Right lung (tissue), 2 donors: ENCODE measurements at regions not wholly inside any gene's neighbourhood (a gene's known extent, or its start where the extent isn't known, plus 50 kb on each side); places are given as distances from the start of the nearest gene placed in this dataset.
A peak's percentile ranks its signal among the peaks of the same experiment; 100 is the strongest.

Experiments
- DNase-seq, 2 donors: peaks; one replicate each; pipeline ENCODE4 v3.0.0-alpha.2; 2013

DNA sequence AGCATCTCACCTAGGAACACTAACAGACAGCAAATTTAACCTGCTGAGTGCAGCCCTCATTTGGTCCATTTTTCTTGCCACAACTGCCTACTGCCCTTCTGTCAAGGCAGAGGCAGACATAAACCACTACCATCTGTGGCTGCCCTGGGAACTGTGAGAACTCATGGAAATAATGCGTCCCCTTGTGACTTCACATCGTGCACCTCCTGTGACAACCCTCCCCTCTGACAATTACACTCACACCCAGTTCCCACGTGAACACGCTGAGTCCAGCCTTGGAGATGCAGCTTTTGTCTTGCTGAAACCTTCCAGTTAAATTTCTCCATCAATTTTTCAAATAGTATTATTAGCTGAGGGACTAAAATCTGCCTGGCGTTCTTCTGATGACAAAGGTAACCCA is 193.1 kb upstream of the KLF14 start:
- no peak for DNase-seq

DNA sequence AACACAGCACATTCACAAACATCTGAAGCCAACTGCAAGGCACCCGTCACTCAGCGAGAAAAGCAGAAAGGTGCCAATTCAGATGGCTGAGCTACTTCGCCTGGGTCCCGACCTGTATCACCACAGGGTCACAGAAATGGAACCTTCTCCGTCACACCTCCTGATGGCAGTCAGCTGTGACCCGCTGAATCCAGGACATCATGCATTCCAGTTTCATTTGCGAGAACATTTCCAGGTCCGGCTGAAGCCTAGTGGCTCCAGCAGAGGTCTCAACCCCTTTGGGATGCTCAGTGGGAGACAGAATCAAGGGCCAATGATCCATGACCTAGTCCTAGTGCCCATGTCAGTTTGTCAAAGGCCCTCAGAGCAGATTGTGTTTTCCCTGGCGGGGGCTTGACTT is 193.6 kb upstream of the KLF14 start:
- DNase-seq, result no peak

DNA sequence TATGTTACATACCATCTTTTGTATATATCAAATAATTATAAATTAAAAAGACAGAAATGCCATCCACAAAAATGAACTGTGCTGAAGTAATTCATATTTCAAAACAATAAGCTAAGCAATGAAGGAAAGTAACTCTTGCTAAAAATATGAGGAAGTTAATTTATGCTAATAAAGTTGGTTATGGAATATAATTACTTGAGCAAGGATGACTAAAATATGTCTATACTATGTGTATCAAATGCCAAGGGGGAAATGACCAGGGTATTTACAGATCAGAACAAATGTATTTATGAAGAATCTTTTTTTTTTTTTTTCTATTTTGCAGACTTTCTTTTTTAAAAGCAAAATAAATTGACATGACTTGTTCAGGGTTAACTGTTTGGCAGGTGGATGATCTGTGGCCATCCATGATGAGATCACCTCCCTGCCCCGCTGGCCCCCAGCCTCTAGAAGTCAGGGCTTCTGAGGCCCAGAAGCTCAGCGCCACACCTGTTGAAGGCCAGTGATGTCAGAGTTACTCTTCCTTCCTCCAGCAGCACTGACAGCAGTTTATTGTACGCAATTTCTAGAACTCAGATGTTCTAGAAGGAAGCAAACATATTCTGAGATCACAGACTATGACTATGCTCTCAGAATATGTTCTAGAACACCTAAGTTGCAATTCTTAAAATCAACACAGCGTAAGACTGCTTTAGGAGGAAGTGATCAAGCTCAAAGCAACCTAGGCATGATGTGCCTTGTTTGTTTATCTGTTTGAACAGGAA is 196.1 kb upstream of the KLF14 start:
- no peak for DNase-seq

DNA sequence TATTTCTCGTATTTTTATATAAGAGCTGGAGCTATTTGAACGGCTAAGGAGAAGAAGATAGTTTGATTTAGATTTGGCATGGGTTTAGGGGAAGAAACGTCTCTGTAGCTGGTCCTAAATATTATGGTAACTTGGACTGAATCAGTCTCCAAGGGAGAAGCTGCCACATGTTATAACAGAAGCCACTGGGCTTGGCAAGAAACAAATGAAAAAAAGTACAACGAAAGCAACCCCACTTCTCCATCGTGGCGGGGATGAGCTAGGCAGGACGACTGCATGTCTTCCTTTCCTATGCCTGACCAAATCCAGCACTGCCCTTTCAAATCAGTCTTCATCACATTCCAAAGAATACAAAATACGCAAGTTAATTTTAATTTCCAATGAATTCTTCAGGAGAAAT is 196.7 kb upstream of the KLF14 start:
- no peak for DNase-seq

DNA sequence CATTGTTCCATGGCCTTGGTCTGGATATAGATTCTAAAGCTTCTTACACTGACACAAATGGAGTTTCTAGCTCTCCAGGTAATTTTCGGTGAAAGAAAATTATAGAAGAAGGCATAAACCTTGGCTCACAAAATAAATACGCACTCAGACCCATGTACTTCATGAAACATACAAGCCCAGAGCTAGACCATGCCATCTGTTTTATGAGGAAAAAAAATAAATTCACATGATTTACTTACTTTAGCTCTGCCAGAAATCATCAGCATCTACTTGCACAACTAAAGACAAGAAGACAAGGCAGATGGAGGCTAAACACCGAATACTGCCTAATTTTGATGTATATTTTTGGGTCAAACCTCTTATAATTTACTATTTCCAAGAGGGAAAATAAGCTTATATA is 197.4 kb upstream of the KLF14 start:
- no peak for DNase-seq

DNA sequence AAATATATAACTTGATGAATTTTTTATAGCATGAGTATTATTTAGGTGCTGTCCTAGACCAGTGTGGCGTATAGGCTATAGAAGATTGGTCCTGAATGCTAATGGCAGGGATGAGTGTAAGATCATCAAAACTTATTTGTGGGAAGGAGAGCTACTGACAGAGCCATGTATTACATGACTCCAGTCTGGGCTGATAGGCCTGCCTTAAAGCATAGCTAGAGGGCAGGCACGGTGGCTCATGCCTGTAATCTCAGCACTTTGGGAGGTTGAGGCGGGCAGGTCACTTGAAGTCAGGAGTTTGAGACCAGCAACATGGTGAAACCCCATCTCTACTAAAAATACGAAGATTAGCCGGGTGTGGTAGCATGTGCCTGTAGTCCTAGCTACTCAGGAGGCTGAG is 198.1 kb upstream of the KLF14 start:
- no peak for DNase-seq

DNA sequence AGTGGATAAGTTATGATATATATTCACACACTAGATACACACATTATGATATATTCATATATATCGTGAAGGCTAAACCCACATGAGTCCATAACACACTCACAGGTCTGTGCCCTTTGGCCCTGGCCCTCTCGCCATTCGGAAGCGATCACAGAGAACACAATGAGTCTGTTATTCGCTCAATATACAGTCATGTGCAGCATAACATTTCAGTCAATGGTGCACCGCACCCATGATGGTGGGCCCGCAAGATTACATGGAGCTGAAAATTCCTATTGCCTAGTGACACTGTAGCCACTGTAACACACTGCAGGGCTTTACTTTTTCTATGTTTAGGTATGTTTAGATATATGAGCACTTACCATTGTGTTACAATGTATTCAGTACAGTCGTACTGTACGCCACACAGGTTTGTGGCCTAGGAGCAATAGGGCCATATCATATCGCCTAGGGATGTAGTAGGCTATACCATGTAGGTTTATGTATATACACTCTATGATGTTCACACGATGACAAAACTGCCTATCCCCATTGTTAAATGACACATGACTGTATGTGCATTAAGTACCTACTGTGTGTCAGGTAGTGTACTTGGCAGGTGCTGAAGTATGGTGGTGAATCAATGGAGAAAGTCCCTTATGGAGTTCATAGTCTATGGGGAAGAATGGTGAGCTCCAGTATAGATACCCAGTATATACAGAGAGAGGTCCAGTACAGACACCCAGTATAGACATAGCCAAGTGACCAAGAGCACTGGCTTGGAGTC is 198.8 kb upstream of the KLF14 start:
- DNase-seq, result no peak

DNA sequence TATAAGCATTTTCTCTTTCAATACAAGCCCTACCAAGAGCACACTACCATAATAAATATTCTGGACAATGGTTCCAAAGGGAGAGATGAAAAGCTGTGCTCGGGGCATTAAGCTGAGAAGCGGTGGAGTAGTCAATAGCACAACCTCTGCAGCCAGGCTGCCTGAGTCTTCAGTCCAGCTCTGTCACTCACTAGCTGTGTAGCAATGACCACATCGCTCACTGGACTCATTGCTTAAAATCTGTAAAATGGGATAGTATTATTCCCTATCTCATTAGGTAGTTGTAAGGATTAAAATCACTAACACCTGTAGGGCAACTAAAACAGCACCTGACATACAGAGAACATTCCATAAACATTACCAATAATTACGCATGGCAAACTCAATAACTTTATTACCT is 199.9 kb upstream of the KLF14 start:
- no peak for DNase-seq

DNA sequence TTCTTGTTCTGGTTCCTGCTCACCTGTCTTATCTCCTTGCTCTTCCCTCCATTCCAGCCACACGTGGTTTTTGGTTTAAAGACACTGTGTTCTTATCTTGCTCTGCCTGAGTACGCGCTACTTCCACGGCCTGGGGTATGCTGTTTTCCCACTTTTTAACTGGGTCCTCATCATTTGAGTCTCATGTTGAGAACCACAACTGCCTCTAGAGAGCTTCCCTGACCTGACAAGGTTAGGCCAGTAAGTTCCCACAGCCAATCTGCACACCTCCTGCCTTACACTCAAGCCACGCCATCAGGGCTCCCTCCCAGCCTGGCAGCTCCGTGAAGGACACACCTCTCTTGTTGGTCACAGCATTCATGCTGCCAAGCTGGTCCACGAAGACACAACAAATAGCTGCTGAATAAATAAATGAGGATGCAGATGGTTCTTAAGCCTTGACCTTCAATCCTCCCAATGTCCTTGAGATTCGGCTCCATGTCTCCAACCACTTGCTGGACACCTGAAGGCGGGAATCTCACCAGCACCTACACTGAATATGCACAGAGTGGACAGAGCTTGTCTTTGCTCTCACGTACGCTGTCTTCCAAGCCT is 201.7 kb upstream of the KLF14 start:
- no peak for DNase-seq

DNA sequence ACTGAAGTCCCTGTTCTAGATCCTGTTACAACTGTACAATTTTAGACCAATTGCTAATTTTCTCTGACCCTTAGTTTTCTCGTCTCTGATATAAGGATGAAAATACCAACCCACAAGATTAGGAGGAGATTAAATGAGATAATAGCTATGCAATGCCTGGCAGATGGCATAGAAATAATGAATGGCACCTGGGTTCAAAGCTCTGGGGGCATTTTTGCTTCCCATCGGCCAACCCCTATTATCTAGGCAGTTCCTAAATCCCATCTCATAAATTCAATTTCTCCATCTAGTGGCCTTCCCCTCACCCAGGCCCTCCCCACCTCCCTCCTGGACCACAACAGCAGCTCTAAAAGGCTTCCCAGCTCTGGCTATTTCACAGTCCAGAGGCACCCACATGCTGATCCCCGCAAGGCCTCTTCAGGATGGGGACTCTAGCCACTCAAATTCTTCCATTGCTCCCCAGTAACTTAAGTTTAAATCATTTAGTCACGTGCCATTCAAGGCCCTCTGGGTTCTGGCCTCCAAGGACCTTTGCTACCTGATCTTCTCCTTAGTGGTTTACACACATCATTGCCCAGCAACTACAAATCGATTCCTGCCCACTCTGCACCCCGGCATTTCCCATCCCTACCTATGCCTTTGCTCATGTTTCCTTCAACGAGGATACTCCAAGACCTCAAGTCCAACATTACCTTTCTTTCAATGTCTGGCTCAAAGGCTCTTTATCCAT is 202.4 kb upstream of the KLF14 start:
- no peak for DNase-seq

DNA sequence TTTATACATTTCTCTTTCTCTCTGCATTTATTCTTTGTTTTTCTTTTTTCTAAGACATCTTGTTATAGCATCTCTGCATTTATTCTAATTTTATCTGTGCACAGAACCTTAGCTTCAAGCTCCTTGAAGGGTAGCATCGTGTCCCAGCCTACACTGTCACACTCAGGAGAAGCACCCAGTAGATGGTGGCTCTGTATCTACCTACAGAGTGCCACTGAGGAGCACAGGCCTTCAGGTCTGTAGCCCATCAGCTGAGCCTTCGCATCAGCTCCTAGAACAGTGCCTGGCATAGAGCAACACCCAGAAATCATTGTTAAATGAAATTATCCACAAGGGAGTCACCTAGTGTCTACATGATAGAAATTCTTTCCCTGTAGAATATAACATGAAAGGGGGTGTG is 203.0 kb upstream of the KLF14 start:
- no peak for DNase-seq

DNA sequence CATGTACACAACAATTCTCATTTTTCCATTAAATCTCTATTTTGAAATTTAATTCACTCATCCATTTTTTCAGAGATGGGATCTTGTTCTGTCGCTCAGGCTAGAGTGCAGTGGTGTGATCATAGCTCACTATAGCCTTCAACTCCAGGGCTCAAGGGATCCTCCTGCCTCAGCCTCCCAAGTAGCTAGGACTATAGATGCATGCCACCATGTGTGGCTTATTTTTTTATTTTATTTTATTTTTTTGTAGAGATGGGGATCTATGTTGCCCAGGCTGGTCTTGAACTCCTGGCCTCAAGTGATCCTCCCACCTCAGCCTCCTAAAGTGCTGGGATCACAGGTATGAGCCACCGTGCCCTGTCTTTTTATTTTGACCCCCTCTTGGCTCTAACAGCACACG is 203.8 kb upstream of the KLF14 start:
- DNase-seq, result no peak

DNA sequence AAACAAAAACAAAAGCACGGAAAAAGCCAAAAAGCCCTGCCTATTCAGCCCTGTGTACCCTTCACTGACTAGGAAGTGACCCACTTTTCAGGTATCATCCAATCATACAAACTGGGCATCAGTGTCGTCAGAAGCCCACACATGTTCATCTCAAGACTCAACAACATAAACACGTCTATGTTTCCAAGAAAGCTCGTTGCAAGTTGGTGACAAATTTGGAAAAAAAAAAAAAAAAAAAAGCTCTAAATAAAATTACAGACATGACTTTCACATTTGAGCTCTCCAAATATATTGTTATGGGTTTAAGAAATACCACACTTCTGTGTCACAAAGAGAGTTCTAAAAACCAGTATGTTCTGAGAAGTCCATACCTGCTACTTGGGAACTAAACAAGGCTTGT is 204.7 kb upstream of the KLF14 start:
- DNase-seq, result no peak

DNA sequence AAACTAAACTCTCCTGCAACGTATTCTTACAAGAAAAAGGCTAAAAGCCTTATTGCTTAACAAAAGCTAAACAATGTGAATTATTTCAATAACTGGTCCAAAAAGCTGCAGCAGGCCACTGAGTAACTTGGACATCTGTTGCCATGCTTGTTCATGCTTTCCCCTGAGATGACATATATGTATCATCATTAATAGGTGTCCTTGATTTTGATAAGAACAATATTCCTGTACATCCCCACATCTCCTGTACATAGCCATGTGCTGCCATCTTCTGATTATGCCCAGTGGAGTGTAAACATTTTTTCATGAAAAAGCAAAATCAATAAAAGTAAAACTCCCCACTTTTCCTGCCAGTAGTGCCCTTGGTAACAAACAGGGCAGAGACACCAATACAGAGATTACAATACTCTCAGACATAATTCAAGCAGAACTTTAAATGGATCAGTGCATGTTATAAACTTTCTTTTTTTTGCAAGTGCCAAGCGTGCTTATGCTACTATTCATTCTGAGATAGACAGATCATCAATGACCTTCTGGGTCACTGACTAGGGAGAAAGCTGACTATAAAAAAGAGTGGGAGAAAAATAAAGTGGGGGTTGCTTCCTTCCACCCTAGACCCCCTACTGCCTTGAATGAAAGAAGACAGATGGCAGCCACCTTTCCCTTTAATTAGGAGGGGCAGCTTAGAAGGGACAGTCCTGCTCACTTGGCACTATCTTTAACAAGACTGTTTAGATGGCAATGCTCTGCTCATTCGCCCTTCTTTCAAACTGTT is 205.5 kb upstream of the KLF14 start:
- DNase-seq, result no peak

DNA sequence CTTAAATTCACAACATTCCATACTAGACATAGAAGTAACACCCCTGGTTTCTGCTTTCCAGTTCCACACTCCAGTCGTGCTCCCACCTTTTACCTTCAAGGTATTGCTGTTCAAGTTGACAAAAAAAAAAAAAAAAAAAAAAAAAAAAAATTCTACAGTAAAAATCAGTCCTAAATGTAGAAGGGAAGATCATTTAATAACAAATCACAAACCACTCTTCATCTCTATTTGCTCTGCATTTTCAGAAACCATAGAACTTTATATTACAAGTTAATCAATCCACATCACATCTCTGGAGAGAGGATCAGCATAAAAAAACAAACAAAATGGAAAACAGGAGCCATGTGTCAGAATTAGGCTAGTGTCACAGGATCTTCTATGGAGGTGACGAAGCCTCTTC is 206.3 kb upstream of the KLF14 start:
- DNase-seq, result no peak

DNA sequence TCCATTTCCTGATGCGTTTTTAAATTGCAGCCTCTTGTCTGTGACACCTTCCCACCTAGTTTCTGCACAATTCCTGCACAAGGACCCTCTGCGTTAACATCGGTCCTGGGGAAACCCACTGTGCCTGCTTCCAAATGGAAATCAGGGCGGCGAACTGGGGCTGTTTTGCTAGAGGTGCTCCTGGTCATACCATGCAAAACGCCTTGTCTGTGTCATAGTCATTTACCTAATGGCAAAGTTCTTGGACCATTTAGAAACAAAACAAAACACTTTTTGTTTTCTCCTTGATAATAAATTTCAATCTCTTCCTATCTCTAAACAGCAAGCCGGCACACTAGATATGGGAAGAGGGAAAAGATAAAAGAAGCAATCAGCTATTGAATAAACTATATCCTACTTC is 206.9 kb upstream of the KLF14 start:
- DNase-seq, result no peak

DNA sequence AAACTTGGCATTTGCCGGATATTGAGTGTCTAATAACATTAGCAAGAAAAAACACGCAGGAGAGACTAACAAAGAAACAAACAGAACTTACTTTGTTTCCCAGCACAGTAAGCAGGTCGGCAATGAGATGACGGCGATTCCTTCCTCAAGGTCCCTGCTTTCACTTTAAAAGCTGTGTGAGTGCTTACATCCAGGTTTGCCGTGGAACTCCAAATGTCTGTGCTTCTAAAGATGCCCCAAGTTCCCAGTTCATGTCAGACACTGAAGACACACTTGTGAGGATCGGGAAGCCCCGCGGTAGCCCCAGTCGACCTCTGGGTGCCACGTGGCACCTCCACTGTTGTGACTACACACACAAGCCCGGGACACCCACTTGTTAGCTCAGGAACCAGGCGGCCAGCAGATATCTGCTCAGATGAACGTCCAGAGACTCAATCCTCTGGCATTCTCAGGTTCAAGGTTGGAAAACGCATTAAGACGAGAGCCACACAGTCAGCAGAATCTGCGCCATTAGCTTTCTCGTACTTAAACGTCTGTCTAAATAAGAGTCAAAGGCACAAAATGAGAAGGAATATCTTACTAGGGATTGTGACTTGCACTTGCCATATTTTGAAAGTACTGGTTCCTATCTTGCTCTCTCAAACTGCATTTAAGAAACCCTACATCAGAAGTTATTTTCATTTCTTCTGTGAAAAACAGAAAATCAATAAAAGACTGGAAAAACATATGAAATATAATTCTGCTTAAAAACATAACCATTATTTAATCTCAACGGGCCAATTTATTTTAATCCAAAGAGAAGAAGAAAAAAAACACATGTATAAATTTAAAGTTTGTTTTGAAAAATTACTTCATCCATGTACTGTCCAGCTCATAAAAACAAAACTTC is 207.6 kb upstream of the KLF14 start:
- peak in 1 of 2 donors; percentile 21 for DNase-seq

DNA sequence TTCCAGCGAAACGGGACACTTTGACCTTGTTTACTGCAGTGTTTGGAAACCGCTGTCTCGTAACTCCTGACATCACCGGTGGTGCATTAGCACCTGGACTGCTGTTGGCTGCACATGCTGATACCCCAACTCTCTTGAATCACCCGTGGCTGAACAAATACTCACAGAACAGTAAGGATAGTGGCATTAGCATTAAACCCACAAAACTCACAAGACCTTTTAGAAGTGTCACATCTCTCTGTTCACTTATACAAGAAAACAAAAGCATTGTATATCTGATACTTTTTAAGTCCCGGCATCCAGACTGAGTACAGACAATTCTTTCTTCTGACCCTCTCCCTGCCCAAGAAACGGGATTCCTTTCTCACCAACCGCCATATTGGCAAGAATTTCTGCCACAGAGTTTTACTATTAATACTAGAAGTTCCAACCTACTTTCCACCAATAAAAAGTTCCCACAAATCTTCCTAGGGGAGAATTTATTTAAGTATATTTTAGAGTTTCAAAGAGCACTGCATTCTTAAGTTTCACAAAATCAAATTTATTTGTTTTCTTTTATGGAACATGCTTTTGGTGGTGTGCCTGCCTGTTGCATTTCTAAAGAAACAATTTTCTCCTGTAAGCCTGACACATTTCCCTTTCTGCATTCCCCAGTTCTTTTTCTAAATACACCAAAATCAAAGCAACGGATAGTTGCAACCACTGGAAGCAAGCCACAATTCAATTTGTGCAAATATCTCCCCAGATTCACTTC is 208.4 kb upstream of the KLF14 start:
- DNase-seq, result no peak

DNA sequence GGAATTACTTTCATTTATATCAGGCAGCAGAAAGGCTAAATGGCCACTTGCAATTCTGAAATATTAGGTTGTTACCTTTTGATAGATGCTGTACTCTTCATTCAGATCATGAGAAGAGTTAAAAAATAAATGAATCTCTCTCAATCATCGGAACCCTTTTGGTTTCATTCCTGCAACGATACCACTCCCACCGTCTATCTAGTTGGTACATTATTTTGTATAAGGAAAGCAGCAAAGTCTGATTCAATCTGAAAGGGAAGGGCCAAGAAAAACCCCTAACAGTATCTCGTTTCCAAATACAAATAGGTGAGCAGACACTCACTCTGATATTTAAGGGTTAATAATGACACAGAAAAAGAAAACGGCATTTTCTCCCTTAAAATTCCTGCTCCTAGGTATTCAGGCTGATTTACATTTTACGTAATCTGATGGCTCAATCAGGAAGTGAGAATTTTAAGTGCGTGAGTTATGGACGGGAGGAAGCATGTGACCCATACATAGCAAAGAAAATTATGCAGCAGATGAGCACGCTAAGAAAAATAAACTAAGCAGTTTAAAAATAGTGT is 209.4 kb upstream of the KLF14 start:
- DNase-seq, result peak in 1 of 2 donors; percentile 28

DNA sequence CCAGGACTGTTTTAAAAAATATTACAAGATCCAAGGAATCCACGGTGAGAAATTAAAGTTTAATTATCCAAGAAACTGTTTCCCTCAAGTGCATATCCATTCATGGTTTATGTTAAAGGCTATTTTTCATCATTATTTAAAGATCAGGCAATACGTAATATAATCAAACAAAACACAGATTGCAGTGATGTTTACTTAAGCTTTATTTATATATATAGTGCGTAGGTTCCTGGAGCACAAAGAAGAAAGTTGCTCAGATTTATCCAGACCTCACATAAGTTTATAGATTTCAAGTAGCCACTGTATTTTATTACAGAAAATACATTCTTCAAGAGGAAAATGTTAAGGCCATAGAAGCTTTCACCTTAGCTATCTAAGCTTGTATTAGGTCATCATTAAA is 210.0 kb upstream of the KLF14 start:
- DNase-seq, result no peak
